ENCODE measurements at regions not wholly inside any gene's neighbourhood (a gene's known extent, or its start where the extent isn't known, plus 50 kb on each side); places are given as distances from the start of the nearest gene placed in this dataset.

- POLR2A ChIA-PET (ENCODE audit: unreplicated experiment) = no interaction called here
Observed at GRCh38 chr2:16253291-16253690, 312.9 kb downstream of the MYCN start.

More at GRCh38 chr2:16253291-16253690, 312.9 kb downstream of the MYCN start:
- Histone ChIP-seq H2AK5ac (ENCODE audit: low read depth, low read length) (no peak overlapping the region), H3K9me3 (ENCODE audit: control insufficient read depth, insufficient read depth, low read length) (peaks cover 47% of the 10 kb centered on the region), H3K23ac (ENCODE audit: low read depth, low read length) (no peak overlapping the region), H3K56ac (ENCODE audit: extremely low read depth, insufficient read depth, low read length) (no peak overlapping the region), H3K27ac (ENCODE audit: insufficient read depth, low read length) (no peak overlapping the region), H2BK20ac (ENCODE audit: low read depth, low read length) (no peak overlapping the region), H3K79me1 (ENCODE audit: low read depth in 1 of 2, low read length in 2 of 2) (no peaks in the 10 kb centered on the region), H2BK5ac (ENCODE audit: low read depth, low read length, poor library complexity, severe bottlenecking) (no peak overlapping the region), H3K4me3 (ENCODE audit: insufficient read depth, low read depth, low read length) (no peak overlapping the region), H3K9ac (ENCODE audit: low read depth, low read length) (no peak overlapping the region), H3K36me3 (ENCODE audit: control insufficient read depth, insufficient read depth, low read length) (no peaks in the 10 kb centered on the region), H4K91ac (ENCODE audit: insufficient read depth, low read depth, low read length) (no peak overlapping the region), H2BK15ac (ENCODE audit: low read depth, low read length) (no peak overlapping the region), H3K4me1 (ENCODE audit: control insufficient read depth, insufficient read depth, low read length) (no peaks in the 10 kb centered on the region), H3K18ac (ENCODE audit: low read depth, low read length) (no peak overlapping the region), H4K5ac (ENCODE audit: low read depth, low read length) (no peak overlapping the region), H3K4ac (ENCODE audit: low read depth, low read length) (no peak overlapping the region), H2AFZ (replicated peaks; ENCODE audit: low read length, poor library complexity) (no peak overlapping the region), H2BK120ac (ENCODE audit: low read depth, low read length) (no peak overlapping the region), H4K8ac (ENCODE audit: low read depth in 2 of 2, low read length in 2 of 2) (no peak overlapping the region), H3K14ac (replicated peaks; ENCODE audit: low read depth, low read length) (no peak overlapping the region), H2AK9ac (replicated peaks; ENCODE audit: low read depth, low read length, poor library complexity) (no peak overlapping the region), H3K4me2 (ENCODE audit: low read depth, low read length) (no peak overlapping the region), H3K9me1 (ENCODE audit: insufficient read depth, low read length) (no peaks in the 10 kb centered on the region), H3K27me3 (ENCODE audit: control insufficient read depth, insufficient read depth, low read length) (no peaks in the 10 kb centered on the region), H4K20me1 (ENCODE audit: insufficient read depth, low read length) (no peaks in the 10 kb centered on the region)
- TF ChIP-seq MAZ (IDR thresholded peaks at IDR 0.05; ENCODE audit: borderline replicate concordance, low read depth, low read length) = no peak
- TF ChIP-seq SMC3 (IDR thresholded peaks at IDR 0.05; ENCODE audit: low read depth, low read length) = no peak
- no peak for TF ChIP-seq MXI1 (IDR thresholded peaks at IDR 0.05; ENCODE audit: borderline replicate concordance, low read depth, low read length)
- TF ChIP-seq CTCF (conservative IDR thresholded peaks at IDR 0.05; ENCODE audit: low read depth, low read length) = no peak
- no peak for TF ChIP-seq USF2 (IDR thresholded peaks at IDR 0.05; ENCODE audit: low read depth, low read length)
- WGBS, 2 experiments (ENCODE audit: extremely low coverage in 2 of 2, insufficient read length in 1 of 2) = no CpG with 5 or more reads among the region's 3 CpGs
- no TSS peak for BruUV-seq (replicated peaks)
- intact Hi-C loops (cut with micrococcal nuclease) = no loop called here
- no peak for DNase-seq
- in situ Hi-C loops (cut with MboI; ENCODE audit: low sequenced_read_pairs) = no loop called here
- CTCF ChIA-PET = no interaction called here
- ATAC-seq (ENCODE audit: low read depth) = no peak
- dilution Hi-C loops (cut with HindIII; ENCODE audit: low sequenced_read_pairs, unreplicated experiment) = no loop called here

Measured in IMR-90 (cell line).